ENCODE measurements at regions not wholly inside any gene's neighbourhood (a gene's known extent, or its start where the extent isn't known, plus 50 kb on each side); places are given as distances from the start of the nearest gene placed in this dataset.
A peak's percentile ranks its signal among the peaks of the same experiment; 100 is the strongest.
"Not testable (repeated sequence)": the region's sequence is repeated elsewhere in the genome, so short reads cannot be mapped to it uniquely, and the experiment has no call there.

DNA sequence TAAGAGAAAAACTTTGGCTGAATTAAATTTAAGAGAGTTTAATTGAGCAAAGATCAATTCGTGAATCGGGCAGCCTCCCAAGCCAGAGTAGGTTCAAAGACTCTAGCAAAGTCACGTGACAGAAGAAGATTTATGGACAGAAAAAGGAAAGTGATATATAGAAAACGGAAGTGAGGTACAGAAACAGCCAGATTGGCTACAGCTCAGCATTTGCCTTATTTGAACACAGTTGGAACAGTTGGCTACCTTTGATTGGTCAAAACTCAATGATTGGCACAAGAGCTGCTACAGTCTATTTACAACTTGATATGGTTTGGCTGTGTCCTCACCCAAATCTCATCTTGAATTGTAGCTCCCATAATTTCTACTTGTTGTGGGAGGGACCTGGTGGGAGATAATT, 102.6 kb downstream of the PLG start:
- no peak overlapping the region for H3K23ac ChIP-seq (ENCODE audit: low read length)
- H2AK5ac ChIP-seq (ENCODE audit: low read length), result no peak overlapping the region
- H3K27me3 ChIP-seq (ENCODE audit: insufficient read depth, low read length, poor library complexity), result no peaks in the 10 kb centered on the region
- H2BK15ac ChIP-seq (replicated peaks; ENCODE audit: low read depth), result no peak overlapping the region
- no peak overlapping the region for H3K56ac ChIP-seq (ENCODE audit: low read length)
- no peaks in the 10 kb centered on the region for H3K4me1 ChIP-seq (ENCODE audit: control insufficient read depth, low read depth, low read length)
- H3K4ac ChIP-seq (ENCODE audit: low read depth, low read length), result no peak overlapping the region
- no peak overlapping the region for H3K4me3 ChIP-seq (ENCODE audit: low read length)
- H3K79me1 ChIP-seq (ENCODE audit: low read length), result no peaks in the 10 kb centered on the region
- no peak overlapping the region for H4K8ac ChIP-seq (ENCODE audit: low read depth, low read length)
- H2BK5ac ChIP-seq (ENCODE audit: low read length), result no peak overlapping the region
- H3K18ac ChIP-seq (ENCODE audit: low read length), result no peak overlapping the region
- H2BK120ac ChIP-seq (ENCODE audit: low read depth, low read length), result no peak overlapping the region
- no peak for DNase-seq
- H3K4me2 ChIP-seq (ENCODE audit: low read length), result no peak overlapping the region
- H3K9ac ChIP-seq (ENCODE audit: low read length), result no peak overlapping the region
- H4K5ac ChIP-seq (ENCODE audit: low read length), result no peak overlapping the region
- no peaks in the 10 kb centered on the region for H3K36me3 ChIP-seq (ENCODE audit: control insufficient read depth, insufficient read depth, low read length)
- WGBS (ENCODE audit: extremely low coverage, insufficient coverage, low lambda C conversion rate), result no CpG with 5 or more reads among the region's 4 CpGs
- H3K27ac ChIP-seq (ENCODE audit: low read depth, low read length), result no peak overlapping the region
- H3K79me2 ChIP-seq (ENCODE audit: control insufficient read depth, insufficient read depth, low read length), result no peaks in the 10 kb centered on the region

DNA sequence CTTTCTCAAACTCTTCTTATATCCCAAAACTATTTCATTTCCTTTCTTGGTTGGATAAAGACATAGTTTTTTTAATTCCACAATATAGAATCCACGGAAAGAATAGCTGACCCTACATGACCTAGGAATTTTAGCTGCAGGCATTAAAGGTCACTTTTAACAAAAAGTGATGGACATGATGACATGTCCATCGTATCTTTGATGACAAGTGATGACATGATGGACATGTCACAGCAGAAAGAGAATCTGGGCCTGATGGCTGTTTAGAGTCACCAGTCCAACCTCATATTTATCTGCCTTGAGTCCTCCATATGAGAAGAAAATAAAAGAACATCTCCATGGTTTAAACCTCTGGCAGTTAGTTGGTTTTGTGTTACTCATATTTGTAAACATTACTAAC, 106.2 kb downstream of the PLG start:
- Histone ChIP-seq H3K18ac (ENCODE audit: low read length) (no peak overlapping the region), H3K27me3 (ENCODE audit: insufficient read depth, low read length, poor library complexity) (no peaks in the 10 kb centered on the region), H2BK15ac (replicated peaks; ENCODE audit: low read depth) (no peak overlapping the region), H2AK5ac (ENCODE audit: low read length) (no peak overlapping the region), H3K4me2 (ENCODE audit: low read length) (no peak overlapping the region), H2BK5ac (ENCODE audit: low read length) (no peak overlapping the region), H3K4me1 (ENCODE audit: control insufficient read depth, low read depth, low read length) (no peaks in the 10 kb centered on the region), H3K23ac (ENCODE audit: low read length) (no peak overlapping the region), H3K4me3 (ENCODE audit: low read length) (no peak overlapping the region), H4K8ac (ENCODE audit: low read depth, low read length) (no peak overlapping the region), H2BK120ac (ENCODE audit: low read depth, low read length) (no peak overlapping the region), H3K27ac (ENCODE audit: low read depth, low read length) (no peak overlapping the region), H3K36me3 (ENCODE audit: control insufficient read depth, insufficient read depth, low read length) (no peaks in the 10 kb centered on the region), H3K56ac (ENCODE audit: low read length) (no peak overlapping the region), H3K79me2 (ENCODE audit: control insufficient read depth, insufficient read depth, low read length) (no peaks in the 10 kb centered on the region), H3K79me1 (ENCODE audit: low read length) (no peaks in the 10 kb centered on the region), H3K4ac (ENCODE audit: low read depth, low read length) (no peak overlapping the region), H3K9ac (ENCODE audit: low read length) (no peak overlapping the region), H4K5ac (ENCODE audit: low read length) (no peak overlapping the region)
- no CpG with 5 or more reads among the region's 2 CpGs for WGBS (ENCODE audit: extremely low coverage, insufficient coverage, low lambda C conversion rate)
- DNase-seq, result no peak

DNA sequence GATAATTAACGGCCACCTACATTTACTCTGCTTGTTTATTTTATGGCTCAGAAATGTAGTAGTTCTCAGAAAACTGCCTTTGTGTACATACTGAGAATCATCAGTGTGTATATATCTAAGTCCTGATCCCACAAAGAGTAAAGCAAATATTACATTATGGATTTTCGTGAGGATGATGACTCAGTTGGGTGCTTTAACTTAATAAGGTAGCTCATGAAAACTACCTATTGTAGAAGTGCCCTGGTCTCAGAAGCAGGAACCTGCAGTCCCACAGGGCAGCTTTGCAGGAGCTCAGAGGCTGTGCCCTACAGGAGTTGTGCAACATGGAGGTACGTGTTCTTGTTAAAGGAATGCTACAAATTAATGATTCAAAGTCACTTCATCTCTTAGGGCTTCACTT, 108.2 kb downstream of the PLG start:
- H3K4me2 ChIP-seq (ENCODE audit: low read length), result no peak overlapping the region
- WGBS (ENCODE audit: extremely low coverage, insufficient coverage, low lambda C conversion rate), result no CpG with 5 or more reads among the region's 3 CpGs
- no peak overlapping the region for H2BK5ac ChIP-seq (ENCODE audit: low read length)
- H3K4ac ChIP-seq (ENCODE audit: low read depth, low read length), result no peak overlapping the region
- H3K4me1 ChIP-seq (ENCODE audit: control insufficient read depth, low read depth, low read length), result no peaks in the 10 kb centered on the region
- no peaks in the 10 kb centered on the region for H3K27me3 ChIP-seq (ENCODE audit: insufficient read depth, low read length, poor library complexity)
- H2AK5ac ChIP-seq (ENCODE audit: low read length), result no peak overlapping the region
- no peak overlapping the region for H3K4me3 ChIP-seq (ENCODE audit: low read length)
- H3K79me1 ChIP-seq (ENCODE audit: low read length), result no peaks in the 10 kb centered on the region
- H2BK120ac ChIP-seq (ENCODE audit: low read depth, low read length), result no peak overlapping the region
- no peak overlapping the region for H4K5ac ChIP-seq (ENCODE audit: low read length)
- no peaks in the 10 kb centered on the region for H3K36me3 ChIP-seq (ENCODE audit: control insufficient read depth, insufficient read depth, low read length)
- H3K18ac ChIP-seq (ENCODE audit: low read length), result no peak overlapping the region
- H3K56ac ChIP-seq (ENCODE audit: low read length), result no peak overlapping the region
- H3K79me2 ChIP-seq (ENCODE audit: control insufficient read depth, insufficient read depth, low read length), result no peaks in the 10 kb centered on the region
- H4K8ac ChIP-seq (ENCODE audit: low read depth, low read length), result no peak overlapping the region
- DNase-seq, result no peak
- H3K23ac ChIP-seq (ENCODE audit: low read length), result no peak overlapping the region
- H3K27ac ChIP-seq (ENCODE audit: low read depth, low read length), result no peak overlapping the region
- no peak overlapping the region for H3K9ac ChIP-seq (ENCODE audit: low read length)
- H2BK15ac ChIP-seq (replicated peaks; ENCODE audit: low read depth), result no peak overlapping the region

DNA sequence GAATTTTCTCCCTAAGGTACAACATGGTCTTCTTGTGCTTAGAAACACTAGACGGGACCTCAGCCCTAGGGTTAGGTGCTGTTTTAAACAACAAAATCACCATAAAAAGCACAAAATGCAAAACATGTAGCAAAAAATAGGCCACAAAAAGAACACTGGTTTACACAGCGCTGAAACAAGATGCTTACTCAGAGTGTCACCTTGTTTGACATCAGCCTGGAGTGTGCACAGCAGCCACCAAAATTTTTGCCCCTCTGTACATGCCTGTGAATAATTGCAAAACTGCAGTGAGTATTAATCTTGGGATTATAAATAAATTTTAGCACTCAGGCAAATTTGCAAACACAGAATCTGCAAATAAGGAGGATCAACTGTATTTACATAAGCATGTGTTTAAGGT, 110.1 kb downstream of the PLG start:
- WGBS (ENCODE audit: extremely low coverage, insufficient coverage, low lambda C conversion rate), result no CpG with 5 or more reads among the region's 2 CpGs
- no peak overlapping the region for H3K4me2 ChIP-seq (ENCODE audit: low read length)
- no peaks in the 10 kb centered on the region for H3K27me3 ChIP-seq (ENCODE audit: insufficient read depth, low read length, poor library complexity)
- H3K27ac ChIP-seq (ENCODE audit: low read depth, low read length), result no peak overlapping the region
- no peak overlapping the region for H3K18ac ChIP-seq (ENCODE audit: low read length)
- H2BK5ac ChIP-seq (ENCODE audit: low read length), result no peak overlapping the region
- H3K79me1 ChIP-seq (ENCODE audit: low read length), result no peaks in the 10 kb centered on the region
- DNase-seq, result no peak
- H3K4me3 ChIP-seq (ENCODE audit: low read length), result no peak overlapping the region
- H2BK120ac ChIP-seq (ENCODE audit: low read depth, low read length), result no peak overlapping the region
- no peak overlapping the region for H3K56ac ChIP-seq (ENCODE audit: low read length)
- H3K36me3 ChIP-seq (ENCODE audit: control insufficient read depth, insufficient read depth, low read length), result no peaks in the 10 kb centered on the region
- no peaks in the 10 kb centered on the region for H3K4me1 ChIP-seq (ENCODE audit: control insufficient read depth, low read depth, low read length)
- no peak overlapping the region for H2BK15ac ChIP-seq (replicated peaks; ENCODE audit: low read depth)
- no peak overlapping the region for H3K9ac ChIP-seq (ENCODE audit: low read length)
- H3K23ac ChIP-seq (ENCODE audit: low read length), result no peak overlapping the region
- no peak overlapping the region for H4K8ac ChIP-seq (ENCODE audit: low read depth, low read length)
- H2AK5ac ChIP-seq (ENCODE audit: low read length), result no peak overlapping the region
- H4K5ac ChIP-seq (ENCODE audit: low read length), result no peak overlapping the region
- H3K4ac ChIP-seq (ENCODE audit: low read depth, low read length), result no peak overlapping the region
- H3K79me2 ChIP-seq (ENCODE audit: control insufficient read depth, insufficient read depth, low read length), result no peaks in the 10 kb centered on the region

DNA sequence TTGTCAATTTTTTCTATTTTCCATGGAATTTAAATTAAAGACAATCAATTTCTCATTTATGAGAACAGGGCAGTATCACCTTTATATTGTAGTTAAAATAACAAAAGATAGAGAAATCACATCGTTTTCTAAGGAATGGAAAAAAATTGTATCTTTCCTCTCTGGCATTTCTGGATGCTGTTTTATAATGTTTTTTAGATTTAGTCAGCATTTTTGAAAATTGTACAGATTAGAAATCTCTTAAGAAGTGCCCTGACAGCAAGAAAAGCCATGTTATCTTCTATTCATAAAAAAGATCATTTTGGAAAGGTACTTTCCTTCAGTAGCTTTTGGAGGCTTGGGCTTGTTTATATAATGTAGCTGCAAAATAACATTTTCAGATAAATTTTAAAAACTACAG, 116.9 kb downstream of the PLG start:
- no peak overlapping the region for H3K4me2 ChIP-seq (ENCODE audit: low read length)
- H4K5ac ChIP-seq (ENCODE audit: low read length), result no peak overlapping the region
- H3K79me2 ChIP-seq (ENCODE audit: control insufficient read depth, insufficient read depth, low read length), result no peaks in the 10 kb centered on the region
- DNase-seq, result no peak
- H2BK120ac ChIP-seq (ENCODE audit: low read depth, low read length), result no peak overlapping the region
- H2BK15ac ChIP-seq (replicated peaks; ENCODE audit: low read depth), result no peak overlapping the region
- H3K4ac ChIP-seq (ENCODE audit: low read depth, low read length), result no peak overlapping the region
- H3K23ac ChIP-seq (ENCODE audit: low read length), result no peak overlapping the region
- no peak overlapping the region for H4K8ac ChIP-seq (ENCODE audit: low read depth, low read length)
- H3K9ac ChIP-seq (ENCODE audit: low read length), result no peak overlapping the region
- H3K27me3 ChIP-seq (ENCODE audit: insufficient read depth, low read length, poor library complexity), result no peaks in the 10 kb centered on the region
- no peak overlapping the region for H3K27ac ChIP-seq (ENCODE audit: low read depth, low read length)
- WGBS (ENCODE audit: extremely low coverage, insufficient coverage, low lambda C conversion rate), result no CpG with 5 or more reads among the region's 1 CpG
- H3K36me3 ChIP-seq (ENCODE audit: control insufficient read depth, insufficient read depth, low read length), result no peaks in the 10 kb centered on the region
- H3K18ac ChIP-seq (ENCODE audit: low read length), result no peak overlapping the region
- H3K4me1 ChIP-seq (ENCODE audit: control insufficient read depth, low read depth, low read length), result no peaks in the 10 kb centered on the region
- H3K56ac ChIP-seq (ENCODE audit: low read length), result no peak overlapping the region
- H3K79me1 ChIP-seq (ENCODE audit: low read length), result no peaks in the 10 kb centered on the region
- H2AK5ac ChIP-seq (ENCODE audit: low read length), result no peak overlapping the region
- H2BK5ac ChIP-seq (ENCODE audit: low read length), result no peak overlapping the region
- no peak overlapping the region for H3K4me3 ChIP-seq (ENCODE audit: low read length)

DNA sequence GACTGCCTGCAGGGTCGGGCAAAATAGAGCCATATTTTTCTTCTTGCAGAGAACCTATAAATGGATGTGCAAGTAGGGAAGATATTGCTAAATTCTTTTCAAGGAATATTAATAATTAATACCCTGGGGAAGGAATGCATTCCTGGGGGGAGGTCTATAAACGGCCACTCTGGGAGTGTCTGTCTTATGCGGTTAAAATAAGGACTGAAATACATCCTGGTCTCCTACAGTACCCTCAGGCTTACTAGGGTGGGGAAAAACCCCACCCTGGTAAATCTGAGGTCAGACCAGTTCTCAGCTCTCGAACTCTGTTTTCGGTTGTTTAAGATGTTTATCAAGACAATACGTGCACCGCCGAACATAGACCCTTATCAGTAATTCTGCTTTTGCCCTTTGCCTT, 118.6 kb downstream of the PLG start:
- H3K56ac ChIP-seq (ENCODE audit: low read length); H4K5ac ChIP-seq (ENCODE audit: low read length); H3K4me3 ChIP-seq (ENCODE audit: low read length); H3K79me1 ChIP-seq (ENCODE audit: low read length); H3K4me1 ChIP-seq (ENCODE audit: control insufficient read depth, low read depth, low read length); H3K27me3 ChIP-seq (ENCODE audit: insufficient read depth, low read length, poor library complexity); H4K8ac ChIP-seq (ENCODE audit: low read depth, low read length); H2BK15ac ChIP-seq (replicated peaks; ENCODE audit: low read depth); H3K18ac ChIP-seq (ENCODE audit: low read length); H3K79me2 ChIP-seq (ENCODE audit: control insufficient read depth, insufficient read depth, low read length); H3K23ac ChIP-seq (ENCODE audit: low read length); H3K4ac ChIP-seq (ENCODE audit: low read depth, low read length); H2AK5ac ChIP-seq (ENCODE audit: low read length); H3K4me2 ChIP-seq (ENCODE audit: low read length); H3K36me3 ChIP-seq (ENCODE audit: control insufficient read depth, insufficient read depth, low read length); H2BK120ac ChIP-seq (ENCODE audit: low read depth, low read length); H3K9ac ChIP-seq (ENCODE audit: low read length); H2BK5ac ChIP-seq (ENCODE audit: low read length); H3K27ac ChIP-seq (ENCODE audit: low read depth, low read length): not testable (repeated sequence)
- peak; percentile 16 for DNase-seq
- WGBS (ENCODE audit: extremely low coverage, insufficient coverage, low lambda C conversion rate), result no CpG with 5 or more reads among the region's 8 CpGs

All from mesendoderm (in vitro differentiated cells).